Keratinocyte (primary cell): ENCODE measurements at regions not wholly inside any gene's neighbourhood (a gene's known extent, or its start where the extent isn't known, plus 50 kb on each side); places are given as distances from the start of the nearest gene placed in this dataset.

Experiments
- CTCF ChIP-seq, 3 experiments: IDR thresholded peaks in 1 of 3; conservative IDR thresholded peaks in 1 of 3; optimal IDR thresholded peaks in 1 of 3; 2 replicates in 2 of 3; 3 replicates in 1 of 3; pipeline versions ENCODE3 to v1.5.1; 2011; ENCODE audit warnings: low read length in 3 of 3, mild to moderate bottlenecking in 3 of 3, moderate library complexity in 2 of 3, control low read depth in 1 of 3, inconsistent platforms in 1 of 3; ENCODE audit not compliant: insufficient read depth in 2 of 3; ENCODE audit errors: extremely low read depth in 1 of 3
- EZH2 ChIP-seq: IDR thresholded peaks from one replicate; pipeline ENCODE4 v1.6.1; 2012; ENCODE audit warnings: inconsistent platforms, mild to moderate bottlenecking, low read length, moderate library complexity

DNA sequence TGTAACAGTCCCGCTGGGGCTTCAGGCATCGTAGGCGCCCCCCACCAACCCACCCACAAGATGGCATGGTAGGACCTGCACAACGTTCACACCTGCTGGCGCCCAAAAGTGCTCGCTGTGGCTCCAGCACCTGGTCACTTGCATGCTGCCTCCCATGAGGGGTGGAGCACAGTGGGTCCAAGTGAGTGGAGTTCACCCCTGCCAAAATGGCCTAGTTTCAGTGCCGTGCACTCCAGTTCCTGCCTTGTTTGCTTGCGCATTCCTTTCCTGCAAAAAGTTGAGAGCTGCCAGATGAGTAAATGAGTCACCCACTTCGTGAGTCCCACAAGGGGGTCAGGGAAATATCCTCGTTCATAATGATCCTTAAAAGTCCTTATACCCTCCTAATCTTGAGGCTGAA lies 788.7 kb upstream of the DPPA4 start:
- no peak for TF ChIP-seq CTCF (optimal IDR thresholded peaks at IDR 0.05 in 1 of 3, IDR thresholded peaks at IDR 0.05 in 1 of 3, conservative IDR thresholded peaks at IDR 0.05 in 1 of 3; ENCODE audit: extremely low read depth in 1 of 3, insufficient read depth in 2 of 3, low read length in 3 of 3)
- TF ChIP-seq EZH2 = no peak
